ENCODE measurements at regions not wholly inside any gene's neighbourhood (a gene's known extent, or its start where the extent isn't known, plus 50 kb on each side); places are given as distances from the start of the nearest gene placed in this dataset.

DNA sequence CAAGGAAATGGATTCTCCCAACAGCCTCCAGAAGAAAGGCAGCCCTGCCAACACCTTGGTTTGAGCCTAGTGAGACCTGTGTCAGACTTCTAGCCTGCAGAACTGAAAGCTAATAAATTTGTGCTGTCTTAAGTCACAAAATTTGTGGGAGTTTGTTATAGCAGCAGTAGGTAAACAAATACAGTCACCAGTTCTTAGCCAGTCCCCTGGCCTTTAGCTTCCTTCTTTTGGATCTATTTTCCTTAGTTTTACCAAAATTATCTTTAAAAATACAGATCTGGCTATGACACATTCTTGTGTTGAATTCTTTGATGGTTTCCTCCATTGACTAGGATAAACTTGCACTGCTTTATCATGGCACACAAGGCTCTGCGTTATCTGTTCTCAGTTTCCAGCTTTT lies 697.9 kb upstream of the FANCL start:
- TF ChIP-seq, protein P1, sequence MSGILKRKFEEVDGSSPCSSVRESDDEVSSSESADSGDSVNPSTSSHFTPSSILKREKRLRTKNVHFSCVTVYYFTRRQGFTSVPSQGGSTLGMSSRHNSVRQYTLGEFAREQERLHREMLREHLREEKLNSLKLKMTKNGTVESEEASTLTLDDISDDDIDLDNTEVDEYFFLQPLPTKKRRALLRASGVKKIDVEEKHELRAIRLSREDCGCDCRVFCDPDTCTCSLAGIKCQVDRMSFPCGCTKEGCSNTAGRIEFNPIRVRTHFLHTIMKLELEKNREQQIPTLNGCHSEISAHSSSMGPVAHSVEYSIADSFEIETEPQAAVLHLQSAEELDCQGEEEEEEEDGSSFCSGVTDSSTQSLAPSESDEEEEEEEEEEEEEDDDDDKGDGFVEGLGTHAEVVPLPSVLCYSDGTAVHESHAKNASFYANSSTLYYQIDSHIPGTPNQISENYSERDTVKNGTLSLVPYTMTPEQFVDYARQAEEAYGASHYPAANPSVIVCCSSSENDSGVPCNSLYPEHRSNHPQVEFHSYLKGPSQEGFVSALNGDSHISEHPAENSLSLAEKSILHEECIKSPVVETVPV (CRISPR knock-in tag; IDR thresholded peaks at IDR 0.05), result no peak
- no peak for TF ChIP-seq GLIS3 (CRISPR knock-in tag; IDR thresholded peaks at IDR 0.05)
- TF ChIP-seq ZFP30 (CRISPR knock-in tag; IDR thresholded peaks at IDR 0.05), result no peak
- no peak for TF ChIP-seq ZNF70 (CRISPR knock-in tag; IDR thresholded peaks at IDR 0.05)
- no peak for TF ChIP-seq BACH2 (CRISPR knock-in tag; IDR thresholded peaks at IDR 0.05; ENCODE audit: borderline replicate concordance)
